GM19023 (cell line): ENCODE measurements at regions not wholly inside any gene's neighbourhood (a gene's known extent, or its start where the extent isn't known, plus 50 kb on each side); places are given as distances from the start of the nearest gene placed in this dataset.

Experiments
- ATAC-seq: cut with Tn5 transposase; IDR thresholded peaks from one replicate; pipeline ENCODE4 v1.9.1; 2021; ENCODE audit warnings: mild to moderate bottlenecking, moderate library complexity; ENCODE audit not compliant: unreplicated experiment

DNA sequence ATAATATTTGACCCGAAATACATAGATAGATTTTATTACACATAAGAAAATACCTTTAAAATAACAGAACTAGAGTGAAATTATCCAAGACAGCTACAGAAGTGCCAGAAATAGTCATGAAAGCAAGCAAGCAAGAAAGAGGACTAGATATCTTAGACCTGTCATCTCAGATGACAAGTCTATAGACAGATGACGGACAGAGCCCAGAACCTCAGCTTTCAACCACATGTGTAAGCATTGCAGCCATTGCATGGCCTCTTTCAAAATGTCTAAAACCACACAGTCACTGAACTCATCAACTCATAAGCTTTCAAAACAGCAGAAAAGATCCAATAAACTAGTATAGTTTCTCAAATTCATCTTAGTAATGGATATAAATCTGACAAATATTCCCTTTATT lies 59.8 kb upstream of the FHIT start:
- ATAC-seq = no peak

DNA sequence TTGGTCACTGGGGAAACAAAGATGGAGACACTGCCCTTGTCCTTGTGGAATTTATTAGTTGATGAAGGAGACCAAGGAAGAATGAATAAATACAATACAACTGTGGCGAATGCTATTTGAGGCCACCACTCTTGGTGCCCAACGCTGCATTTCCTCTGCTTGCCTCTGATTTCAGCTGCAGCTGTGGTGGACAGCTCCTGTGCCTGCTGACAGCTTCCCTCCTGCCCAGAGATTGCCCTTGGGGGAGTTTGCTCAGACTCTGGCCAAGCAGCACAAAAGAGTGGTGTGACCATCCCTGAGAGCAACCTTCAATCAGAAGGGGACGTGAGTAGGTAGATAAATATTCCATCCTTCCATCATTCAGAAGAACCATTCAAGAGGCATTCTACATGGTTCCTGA lies 64.6 kb upstream of the FHIT start:
- ATAC-seq = no peak

DNA sequence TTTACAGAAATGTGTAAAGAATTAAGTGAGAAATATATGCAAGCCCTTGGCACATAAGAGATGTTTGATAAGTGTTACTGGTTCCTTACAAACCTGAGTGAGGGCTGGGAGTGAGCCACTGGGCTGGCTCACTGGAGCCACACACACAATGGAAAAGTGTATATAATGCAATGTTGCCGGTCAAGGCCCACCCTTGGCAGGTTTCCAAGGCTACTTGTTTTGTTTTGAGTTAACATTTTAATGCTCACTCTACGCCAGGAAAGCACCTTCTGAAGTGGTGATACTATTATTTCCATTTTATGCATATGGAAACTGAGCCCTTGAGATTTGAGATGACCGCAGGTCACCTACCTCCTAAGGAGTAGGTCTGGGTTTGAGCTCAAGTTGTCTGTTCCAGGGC lies 71.8 kb upstream of the FHIT start:
- no peak for ATAC-seq

DNA sequence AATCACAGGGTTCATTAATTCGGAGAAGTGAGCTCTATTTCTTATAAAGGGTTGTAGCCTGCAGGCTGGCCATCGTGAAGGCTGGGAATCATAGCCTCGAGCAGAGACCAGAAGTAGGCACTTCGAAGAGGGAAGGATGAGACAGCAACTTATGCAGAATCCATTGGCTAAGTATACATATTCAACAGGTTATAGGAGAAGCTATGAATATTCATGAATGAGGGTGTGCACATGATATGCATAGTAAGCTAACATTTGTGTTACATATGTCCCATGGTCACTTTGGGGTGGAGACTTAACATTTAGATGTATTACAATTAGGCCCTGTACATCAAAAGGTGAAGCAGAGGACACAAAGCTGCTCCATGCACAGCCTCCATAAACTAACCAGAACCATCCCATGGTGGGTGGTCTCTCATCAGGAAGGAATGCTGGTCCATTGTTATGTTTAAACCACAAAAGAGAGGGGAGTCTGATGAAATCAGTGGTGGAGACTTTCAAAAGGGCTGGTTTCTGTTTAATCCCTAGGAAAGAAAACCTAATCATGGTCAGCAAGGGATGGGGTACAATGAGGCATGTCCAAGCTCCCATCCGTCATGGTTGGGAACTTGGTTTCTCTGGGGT lies 80.8 kb upstream of the FHIT start:
- ATAC-seq = no peak

DNA sequence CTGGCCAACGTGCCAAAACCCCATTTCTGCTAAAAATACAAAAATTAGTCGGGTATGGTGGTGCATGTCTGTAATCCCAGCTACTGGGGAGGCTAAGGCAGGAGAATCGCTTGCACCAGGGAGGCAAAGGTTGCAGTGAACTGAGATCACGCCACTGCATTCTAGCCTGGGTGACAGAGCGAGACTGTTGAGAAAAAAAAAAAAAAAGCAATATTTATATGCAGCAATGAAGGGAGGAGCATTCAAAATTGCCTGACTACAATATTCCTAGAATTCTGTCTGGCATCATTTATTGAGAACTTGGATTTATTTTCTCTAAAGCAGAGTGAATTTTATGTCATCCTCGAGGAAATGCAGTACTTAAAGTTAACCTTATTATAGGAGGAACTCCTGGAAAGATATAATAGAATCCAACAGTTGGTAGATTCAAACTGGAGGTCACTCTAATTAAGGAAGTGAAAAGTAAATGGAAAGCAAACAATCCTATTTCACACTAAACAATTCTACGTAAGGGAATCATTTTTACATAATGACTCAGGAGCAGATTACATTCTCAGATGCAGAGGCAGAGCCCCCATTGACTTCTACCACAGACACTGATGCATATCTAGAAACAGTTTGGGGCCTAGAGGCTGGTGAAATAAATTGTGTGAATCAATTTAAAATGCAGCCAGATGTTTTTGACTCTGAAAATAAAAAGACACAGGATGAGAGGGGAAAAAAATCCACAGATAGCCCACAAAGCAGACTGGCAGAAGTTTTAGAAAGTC lies 82.1 kb upstream of the FHIT start:
- no peak for ATAC-seq

DNA sequence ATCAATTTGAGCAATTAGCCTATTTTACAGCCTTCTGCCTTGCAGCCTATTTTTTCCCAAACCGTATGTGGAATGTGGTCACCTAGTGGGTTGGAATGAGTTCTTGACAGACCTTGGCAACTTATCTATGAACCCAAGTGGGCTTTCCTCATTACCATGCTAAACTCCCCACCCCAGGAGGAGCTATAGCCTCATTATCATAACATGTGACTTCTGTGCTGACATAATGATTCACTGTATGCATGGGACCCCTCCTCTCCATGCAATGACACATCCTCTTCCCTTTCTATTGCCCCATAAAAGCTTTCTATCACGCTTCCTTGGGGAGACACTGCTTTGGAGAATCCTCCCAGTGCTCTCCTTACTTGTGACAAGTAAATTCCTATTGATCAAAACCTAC lies 83.5 kb upstream of the FHIT start:
- ATAC-seq = no peak

DNA sequence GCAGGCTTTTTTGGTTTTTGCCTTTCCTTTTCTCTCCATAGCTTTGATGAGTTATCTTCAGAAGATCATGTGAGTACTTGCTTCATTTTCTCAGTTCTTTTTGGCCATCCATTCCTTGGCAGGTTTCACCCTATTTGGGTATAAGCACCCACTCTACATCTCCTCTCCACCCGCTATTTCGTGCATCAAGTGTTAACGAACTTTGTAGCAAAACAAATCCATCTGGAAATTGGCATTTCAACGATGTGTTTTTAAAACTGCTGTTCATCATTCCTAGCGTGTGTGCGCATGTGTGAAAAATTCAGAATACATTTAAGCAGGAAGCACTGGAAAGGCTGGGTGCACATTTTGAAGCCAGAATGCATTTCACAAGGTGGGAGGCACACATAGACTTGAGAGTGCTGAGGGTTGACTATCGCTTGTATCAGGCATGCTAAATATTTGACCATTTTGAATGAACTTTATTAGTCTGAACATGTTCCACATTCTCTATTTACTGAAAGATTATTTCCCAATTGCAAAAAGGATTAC lies 89.7 kb upstream of the FHIT start:
- no peak for ATAC-seq

DNA sequence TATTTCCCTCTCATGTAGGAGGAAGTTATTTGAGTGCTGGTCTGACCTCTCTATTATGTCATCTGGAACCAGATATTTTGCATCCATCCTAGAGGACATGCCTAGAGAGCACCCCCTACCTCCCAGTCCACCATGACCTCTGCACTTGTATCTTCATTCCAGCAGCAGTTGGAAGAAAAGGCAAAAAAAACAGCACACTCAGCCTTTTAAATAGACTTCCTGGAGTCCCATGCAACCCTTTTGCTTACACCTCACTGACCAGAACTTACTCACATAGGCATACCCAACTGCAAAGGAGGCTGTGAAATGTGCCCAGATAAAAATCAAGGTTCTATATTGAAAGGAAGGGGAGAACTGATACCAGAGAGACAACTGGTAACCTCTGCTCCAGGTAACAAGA lies 92.3 kb upstream of the FHIT start:
- no peak for ATAC-seq

DNA sequence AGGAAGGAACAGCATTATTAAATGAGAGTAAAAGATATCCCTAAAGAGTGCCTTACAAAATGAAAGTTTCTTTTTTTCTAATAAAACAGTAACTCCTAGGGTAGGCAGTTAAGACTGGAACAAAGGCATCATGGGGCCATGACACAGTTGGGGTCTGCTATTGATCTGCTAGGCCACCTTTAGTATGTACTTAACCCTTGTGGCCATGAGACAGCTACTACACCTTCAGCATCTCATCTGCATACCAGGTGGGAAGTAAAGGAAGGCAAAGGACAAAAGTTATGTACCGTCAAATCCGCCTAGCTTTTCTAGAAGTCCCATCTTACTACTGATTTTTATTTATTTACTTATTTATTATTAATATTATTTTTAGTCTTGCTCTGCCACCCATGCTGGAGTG lies 93.8 kb upstream of the FHIT start:
- no peak for ATAC-seq

DNA sequence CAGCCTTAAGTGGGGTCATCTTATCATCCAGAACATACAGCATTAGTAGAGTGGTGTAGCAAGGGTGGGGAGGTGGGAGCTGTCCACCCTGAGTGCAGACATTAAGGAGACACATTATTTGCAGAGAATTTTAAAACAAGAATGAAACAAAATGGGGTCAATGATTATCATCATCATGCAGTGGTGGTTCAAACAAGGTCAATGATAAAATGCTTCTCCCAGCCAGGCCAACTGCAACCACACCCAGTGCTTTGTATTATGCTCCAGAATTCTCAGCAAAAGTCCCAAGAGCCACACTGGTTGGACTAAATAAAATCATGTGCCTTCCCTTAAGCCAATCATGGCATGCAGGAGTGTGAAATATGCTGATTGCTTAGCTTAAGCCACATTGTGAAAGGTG lies 96.7 kb upstream of the FHIT start:
- no peak for ATAC-seq

DNA sequence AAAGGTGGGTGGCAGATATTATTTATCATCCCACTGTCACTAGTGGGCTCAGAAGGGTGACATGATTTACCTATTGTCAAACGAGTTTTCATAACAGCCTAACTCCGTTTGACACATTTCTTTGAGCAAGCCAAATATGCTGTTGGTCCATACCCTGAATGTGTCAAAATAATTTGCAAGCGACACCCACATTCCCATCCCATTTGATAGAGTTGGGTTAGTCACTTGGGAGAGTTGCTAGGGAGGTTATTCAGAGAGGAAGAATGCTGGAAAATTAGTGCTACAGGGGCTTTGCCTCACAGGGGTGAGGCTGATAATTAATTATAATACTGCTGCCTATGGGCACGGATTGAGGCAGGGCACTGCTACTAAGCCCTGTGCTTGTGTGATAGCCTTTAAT lies 98.5 kb upstream of the FHIT start:
- no peak for ATAC-seq

DNA sequence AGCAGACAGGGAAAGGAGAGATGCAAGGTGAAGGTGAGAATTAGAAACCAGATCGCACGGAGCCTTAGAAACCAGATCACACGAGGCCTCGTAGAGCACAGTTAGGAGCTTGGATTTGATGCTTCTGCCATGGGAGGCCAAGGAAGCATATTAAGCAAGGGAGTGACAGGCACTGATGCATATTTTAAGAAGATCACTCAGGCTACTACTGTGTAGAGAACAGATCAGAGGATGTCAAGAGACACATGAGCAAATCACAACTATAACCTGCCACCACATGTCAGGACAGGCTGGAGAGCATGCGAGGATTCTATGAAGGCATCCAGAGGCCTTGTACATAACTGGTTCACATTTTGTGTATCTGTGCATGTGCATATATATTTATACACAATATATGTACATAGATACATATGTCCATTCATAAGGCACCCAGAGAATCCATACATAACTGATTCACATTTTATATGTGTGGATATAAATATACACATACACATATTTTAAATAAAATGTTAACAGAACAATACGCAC lies 99.6 kb upstream of the FHIT start:
- ATAC-seq = no peak

DNA sequence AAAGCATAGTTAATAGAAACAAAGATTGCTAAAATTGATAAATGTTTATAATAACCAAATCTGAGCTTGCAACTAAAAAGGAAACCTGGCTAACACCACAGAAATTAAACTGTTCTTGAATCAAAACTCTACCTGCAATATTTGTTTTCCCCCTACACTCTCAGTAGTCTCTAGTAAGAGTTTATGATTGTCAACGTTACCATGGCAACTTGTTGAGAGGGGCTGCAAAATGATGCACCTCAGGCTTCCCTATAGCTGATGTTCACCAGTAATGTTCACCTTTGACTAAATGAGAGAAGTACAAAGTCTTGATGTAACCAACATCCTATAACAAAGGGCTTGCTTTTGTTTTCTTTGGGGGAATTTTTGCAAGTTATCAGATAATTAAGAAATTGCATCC lies 101.1 kb upstream of the FHIT start:
- ATAC-seq = no peak

DNA sequence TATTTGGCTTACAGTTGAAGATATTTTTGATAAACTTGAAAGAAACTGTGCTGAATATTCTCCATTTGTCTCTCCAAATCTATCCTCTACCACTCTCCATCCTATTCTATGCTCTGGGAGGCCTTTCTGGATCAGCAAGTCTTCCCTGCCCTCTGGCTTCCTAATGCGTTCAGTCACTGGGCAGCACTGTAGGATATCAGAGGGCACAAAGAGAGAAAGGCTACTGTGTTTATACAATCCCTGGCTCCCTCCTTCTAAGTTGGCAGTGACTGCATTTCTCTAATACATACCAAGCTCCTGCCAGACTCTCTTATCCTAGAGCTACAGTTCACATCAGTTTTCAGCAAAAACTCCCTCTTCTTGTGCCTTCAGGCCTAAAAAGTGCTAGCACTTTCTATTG lies 102.1 kb upstream of the FHIT start:
- ATAC-seq = no peak

DNA sequence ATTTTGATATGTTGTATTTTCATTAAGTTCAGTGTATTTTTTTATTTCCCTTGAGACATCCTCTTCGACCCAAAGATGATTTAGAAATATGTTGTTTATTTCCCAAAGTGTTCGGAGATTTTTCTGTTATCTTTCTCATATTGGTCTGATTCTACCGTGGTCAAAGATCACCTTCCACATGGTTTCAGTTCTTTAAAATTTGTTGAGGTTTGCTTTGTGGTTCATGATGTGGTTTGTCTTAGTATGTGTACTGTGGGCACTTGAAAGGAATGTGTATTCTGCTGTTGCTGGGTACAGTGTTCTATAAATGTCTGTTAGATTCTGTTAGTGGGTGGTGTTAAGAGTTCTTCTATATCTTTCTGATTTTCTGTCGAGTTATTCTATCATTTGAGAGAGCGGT lies 103.4 kb upstream of the FHIT start:
- ATAC-seq = no peak

DNA sequence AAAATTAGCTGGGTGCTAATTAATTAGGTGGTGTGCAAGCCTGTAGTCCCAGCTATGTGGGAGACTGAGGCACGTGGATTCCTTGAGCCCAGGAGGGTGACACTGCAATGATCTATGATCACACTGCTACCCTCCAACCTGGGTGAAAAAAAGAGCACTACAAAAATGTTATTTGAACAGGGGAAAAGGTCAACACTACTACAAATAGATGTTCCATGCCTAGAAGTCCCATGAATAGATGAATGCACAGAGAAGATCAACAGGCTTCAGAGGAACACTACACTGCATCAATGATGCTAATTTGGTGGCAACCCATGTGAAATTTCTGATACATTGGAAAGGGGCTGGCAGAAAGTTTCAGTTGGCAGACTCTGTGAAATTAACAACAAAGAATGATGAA lies 105.4 kb upstream of the FHIT start:
- ATAC-seq = no peak

DNA sequence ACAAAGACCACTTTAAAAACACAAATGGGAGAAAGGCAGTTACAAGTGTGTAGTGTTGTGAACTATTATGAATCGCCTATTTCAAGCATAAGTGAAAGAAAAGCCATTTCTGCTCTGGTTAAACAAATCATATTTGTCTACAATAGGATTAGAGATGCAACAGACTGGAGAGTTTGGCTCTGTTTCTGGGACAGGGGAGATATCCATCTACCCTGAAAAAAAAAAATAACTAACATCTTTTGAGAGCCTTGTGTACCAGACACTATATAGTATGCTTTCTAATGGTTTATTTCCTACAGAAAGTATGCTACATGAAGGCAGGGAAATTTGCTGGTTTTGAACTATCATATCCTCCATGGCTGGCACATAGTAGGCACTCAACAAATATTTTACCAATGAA lies 106.7 kb upstream of the FHIT start:
- ATAC-seq = no peak

DNA sequence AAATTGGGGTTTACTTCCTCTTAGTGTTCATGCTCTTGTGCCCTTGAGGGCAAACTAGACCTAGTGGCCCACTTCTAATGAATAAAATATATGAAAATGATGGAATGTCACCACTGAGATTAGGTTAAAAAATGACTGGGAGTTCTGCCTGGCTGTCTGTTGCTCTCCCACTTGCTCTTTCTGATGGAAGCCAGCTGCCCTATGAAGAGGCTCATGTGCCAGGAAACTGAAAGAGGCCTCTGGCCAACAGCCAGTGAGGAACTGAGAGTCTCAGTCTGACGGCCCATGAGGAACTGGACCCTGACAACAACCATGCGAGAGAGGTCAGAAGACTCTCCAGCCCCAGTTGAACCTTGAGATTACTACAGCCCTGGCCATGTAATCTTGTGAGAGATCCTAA lies 107.1 kb upstream of the FHIT start:
- ATAC-seq = peak; percentile 99

DNA sequence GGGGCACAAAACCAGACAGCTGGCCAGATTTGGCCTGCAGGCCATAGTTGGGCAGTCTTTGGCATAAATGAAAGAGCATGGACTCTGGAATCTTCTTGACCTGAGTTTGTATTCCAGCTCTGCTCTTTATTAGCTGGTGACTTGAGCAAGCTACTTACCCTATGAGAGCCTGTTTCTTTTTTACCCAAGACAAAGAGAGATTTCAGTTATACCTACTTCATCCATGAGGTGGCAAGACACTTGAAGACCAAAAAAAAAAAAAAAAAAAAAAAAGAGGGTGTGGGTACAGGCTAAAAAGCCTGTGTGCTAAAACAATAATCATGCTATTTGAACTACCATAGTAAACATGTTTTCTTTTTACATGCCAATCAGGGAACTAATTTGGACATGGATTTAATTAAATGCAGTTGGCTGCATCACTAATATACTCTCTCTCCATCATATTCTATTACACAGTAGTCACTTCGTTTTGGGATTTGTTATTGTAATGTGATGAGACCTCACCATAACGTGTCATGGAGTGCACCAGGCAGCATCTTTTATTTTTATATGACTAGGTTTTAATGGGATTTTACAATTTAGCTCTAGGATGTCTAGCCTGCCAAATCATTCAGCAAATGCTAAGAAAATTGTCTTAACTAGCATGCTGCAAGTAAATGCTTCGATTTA lies 109.2 kb upstream of the FHIT start:
- no peak for ATAC-seq

DNA sequence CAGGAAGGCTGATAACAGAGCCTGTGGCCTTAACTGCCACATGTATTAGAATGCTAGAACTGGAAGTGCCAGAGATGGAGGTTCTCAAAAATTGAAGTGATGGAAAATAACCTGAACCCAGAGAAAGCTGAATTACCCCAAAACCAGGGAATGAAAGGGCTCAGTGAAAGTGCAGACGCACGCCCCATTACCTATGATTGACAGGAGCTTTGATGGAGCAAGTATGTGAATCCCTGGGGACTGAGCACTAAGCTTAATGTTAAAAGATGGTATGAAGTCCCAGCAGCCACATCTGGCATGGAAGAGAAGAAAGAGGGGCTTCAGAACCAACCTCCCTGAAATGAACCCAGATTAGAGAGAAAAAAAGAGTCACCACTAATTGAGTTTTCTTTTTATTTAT lies 118.4 kb upstream of the FHIT start:
- no peak for ATAC-seq

DNA sequence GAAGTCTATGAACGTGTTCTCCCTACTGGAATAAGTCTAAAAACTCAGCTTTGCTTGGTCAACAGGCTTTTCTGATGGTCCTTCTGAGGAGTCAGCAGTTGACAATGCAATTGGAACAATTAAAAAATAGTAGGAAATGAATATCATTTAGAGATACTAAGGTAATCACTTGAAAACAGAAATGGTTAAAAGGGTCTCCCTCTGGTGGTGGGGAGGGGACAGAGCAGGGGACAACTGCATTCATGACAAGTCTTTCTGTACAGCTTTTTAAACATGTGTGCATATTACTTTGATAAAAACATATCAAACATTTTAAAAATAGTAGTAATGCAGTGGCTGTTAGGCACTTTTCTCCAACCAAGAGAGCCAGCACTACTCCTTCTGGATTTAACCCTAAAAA lies 119.9 kb upstream of the FHIT start:
- no peak for ATAC-seq

DNA sequence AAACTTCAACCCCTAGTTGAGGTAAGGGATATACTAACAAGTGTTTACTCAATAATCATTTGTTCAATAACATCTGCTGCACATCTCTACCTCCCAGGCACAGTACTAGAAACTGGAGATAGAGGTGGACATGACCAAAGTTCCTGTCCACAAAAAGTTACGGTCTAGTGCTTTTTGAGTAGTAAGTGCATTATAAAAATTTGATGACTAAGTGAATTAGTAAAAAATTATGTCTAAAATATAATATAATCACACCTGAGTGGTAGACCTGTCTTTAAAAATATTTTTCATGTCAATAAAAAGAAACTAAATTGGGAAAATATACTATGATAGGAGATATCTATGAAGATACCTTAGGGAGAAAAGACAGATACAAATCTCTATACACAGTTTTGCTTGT lies 121.5 kb upstream of the FHIT start:
- ATAC-seq = no peak
